IMR-90 (cell line): ENCODE measurements at regions not wholly inside any gene's neighbourhood (a gene's known extent, or its start where the extent isn't known, plus 50 kb on each side); places are given as distances from the start of the nearest gene placed in this dataset.

Source experiments
- ATAC-seq: fragments of 200-7000 bp; cut with Tn5 transposase; 2 replicates; pipeline ENCODE4 v1.9.1; 2020; ENCODE audit warnings: low read depth, mild to moderate bottlenecking, moderate library complexity
- BruUV-seq: library from RNA; stranded (reverse); fragments of 400-500 nt; replicated peaks from 2 replicates; lab custom pipeline; 2021; lab: Mats Ljungman, UMichigan
- CTCF ChIA-PET: fragments of 300-600 bp; formaldehyde crosslinking; extraction: SDS; loops from one replicate; lab custom pipeline; 2021; ENCODE audit warnings: antibody characterized with exemption; lab: Yijun Ruan, JAX
- POLR2A ChIA-PET: fragments of 300-600 bp; sonication (Branson Sonifier 250); formaldehyde crosslinking; loops from one replicate; lab custom pipeline; 2022; ENCODE audit warnings: antibody characterized with exemption; ENCODE audit not compliant: unreplicated experiment; lab: Charles Lee
- DNase-seq: peaks from one replicate; pipeline ENCODE4 v3.0.0; 2013
- H2AFZ ChIP-seq: replicated peaks from 2 replicates; pipeline ENCODE3; 2013; ENCODE audit warnings: low read length, mild to moderate bottlenecking; ENCODE audit not compliant: poor library complexity
- H2AK5ac ChIP-seq: 2 replicates; pipeline ENCODE4 v1.6.1; 2013; ENCODE audit warnings: low read depth, low read length, inconsistent platforms
- H2AK9ac ChIP-seq: replicated peaks from 2 replicates; pipeline ENCODE3; 2013; ENCODE audit warnings: mild to moderate bottlenecking, low read depth, low read length, moderate library complexity; ENCODE audit not compliant: poor library complexity
- H2BK120ac ChIP-seq: 2 replicates; pipeline ENCODE4 v1.6.1; 2013; ENCODE audit warnings: low read depth, low read length, inconsistent platforms
- H2BK15ac ChIP-seq: 3 replicates; pipeline ENCODE4 v1.6.1; 2013; ENCODE audit warnings: low read depth, low read length, inconsistent platforms
- H2BK20ac ChIP-seq: 2 replicates; pipeline ENCODE4 v1.6.1; 2013; ENCODE audit warnings: low read depth, mild to moderate bottlenecking, inconsistent platforms, low read length, moderate library complexity
- H2BK5ac ChIP-seq: 2 replicates; pipeline ENCODE4 v1.6.1; 2013; ENCODE audit warnings: mild to moderate bottlenecking, low read depth, low read length, inconsistent platforms; ENCODE audit not compliant: poor library complexity, severe bottlenecking
- H3K14ac ChIP-seq: replicated peaks from 2 replicates; pipeline ENCODE4 v1.6.1; 2013; ENCODE audit warnings: low read depth, low read length, inconsistent platforms
- H3K18ac ChIP-seq: 2 replicates; pipeline ENCODE4 v1.6.1; 2013; ENCODE audit warnings: low read depth, low read length, control low read depth
- H3K23ac ChIP-seq: 2 replicates; pipeline ENCODE4 v1.6.1; 2013; ENCODE audit warnings: low read depth, low read length, inconsistent platforms
- H3K27ac ChIP-seq: 2 replicates; pipeline ENCODE4 v1.5.1; 2013; ENCODE audit warnings: mild to moderate bottlenecking, control low read depth, low read length; ENCODE audit not compliant: insufficient read depth
- H3K27me3 ChIP-seq: 2 replicates; pipeline ENCODE4 v1.6.1; 2013; ENCODE audit warnings: low read length; ENCODE audit not compliant: control insufficient read depth, insufficient read depth
- H3K36me3 ChIP-seq: 2 replicates; pipeline ENCODE4 v1.6.1; 2013; ENCODE audit warnings: low read length, mixed read lengths; ENCODE audit not compliant: control insufficient read depth, insufficient read depth
- H3K4ac ChIP-seq: 2 replicates; pipeline ENCODE4 v1.6.1; 2013; ENCODE audit warnings: low read depth, low read length, inconsistent platforms
- H3K4me1 ChIP-seq: 2 replicates; pipeline ENCODE4 v1.6.1; 2013; ENCODE audit warnings: low read length, mixed read lengths; ENCODE audit not compliant: control insufficient read depth, insufficient read depth
- H3K4me2 ChIP-seq: 2 replicates; pipeline ENCODE4 v1.6.1; 2013; ENCODE audit warnings: low read depth, mild to moderate bottlenecking, control low read depth, low read length, moderate library complexity
- H3K4me3 ChIP-seq: 2 replicates; pipeline ENCODE4 v1.5.1; 2013; ENCODE audit warnings: low read depth, mild to moderate bottlenecking, control low read depth, low read length, moderate library complexity; ENCODE audit not compliant: insufficient read depth
- H3K56ac ChIP-seq: 2 replicates; pipeline ENCODE4 v1.6.1; 2013; ENCODE audit warnings: low read length, inconsistent platforms; ENCODE audit not compliant: insufficient read depth; ENCODE audit errors: extremely low read depth
- H3K79me1 ChIP-seq, 2 experiments: 2 replicates each; pipeline ENCODE4 v1.6.1; 2013; ENCODE audit warnings: low read length in 2 of 2, inconsistent platforms in 1 of 2, low read depth in 1 of 2
- H3K9ac ChIP-seq: 2 replicates; pipeline ENCODE4 v1.6.1; 2013; ENCODE audit warnings: low read depth, low read length, control low read depth
- H3K9me1 ChIP-seq: 2 replicates; pipeline ENCODE4 v1.6.1; 2013; ENCODE audit warnings: low read length, inconsistent platforms; ENCODE audit not compliant: insufficient read depth
- H3K9me3 ChIP-seq: 2 replicates; pipeline ENCODE4 v1.6.1; 2013; ENCODE audit warnings: low read length; ENCODE audit not compliant: control insufficient read depth, insufficient read depth
- H4K20me1 ChIP-seq: 2 replicates; pipeline ENCODE4 v1.6.1; 2013; ENCODE audit warnings: low read length, inconsistent platforms; ENCODE audit not compliant: insufficient read depth
- H4K5ac ChIP-seq: 2 replicates; pipeline ENCODE4 v1.6.1; 2013; ENCODE audit warnings: mild to moderate bottlenecking, low read depth, low read length, control low read depth
- H4K8ac ChIP-seq, 2 experiments: 2 replicates each; pipeline ENCODE4 v1.6.1; 2013; ENCODE audit warnings: low read depth in 2 of 2, low read length in 2 of 2, control low read depth in 1 of 2, inconsistent platforms in 1 of 2
- H4K91ac ChIP-seq: 2 replicates; pipeline ENCODE4 v1.6.1; 2013; ENCODE audit warnings: low read depth, low read length, inconsistent platforms; ENCODE audit not compliant: insufficient read depth
- FOS ChIP-seq: fragments of 150-350 bp; IDR thresholded peaks from 2 replicates; pipeline ENCODE4 v1.6.1; 2016; ENCODE audit warnings: low read depth, low read length
- WGBS, 2 experiments: methylation state at CpG; one replicate each; pipeline versions ENCODE4 v1.1.5 to v1.1.7; 2013; ENCODE audit warnings: missing lambda C conversion rate in 2 of 2; ENCODE audit not compliant: insufficient read length in 1 of 2; ENCODE audit errors: extremely low coverage in 2 of 2; 5-methylcytosine and 5-hydroxymethylcytosine counted together
- dilution Hi-C: fragments of 300-500 bp; cut with HindIII; formaldehyde crosslinking; loops from one replicate; pipeline ENCODE4 v1.14.3; 2018; ENCODE audit warnings: low sequenced_read_pairs; ENCODE audit not compliant: unreplicated experiment
- in situ Hi-C: fragments of 300-500 bp; cut with MboI; formaldehyde crosslinking; loops from 3 replicates; pipeline ENCODE4 v1.14.3; 2019; ENCODE audit warnings: low sequenced_read_pairs, inconsistent platforms, mixed read lengths
- intact Hi-C: fragments of 100-400 bp; cut with micrococcal nuclease; formaldehyde crosslinking; loops from 2 replicates; pipeline ENCODE4 v1.10.0; 2022

- Histone ChIP-seq H3K23ac (no peak overlapping the region), H3K4ac (no peak overlapping the region), H2BK20ac (no peak overlapping the region), H3K9me1 (no peaks in the 10 kb centered on the region), H2BK5ac (no peak overlapping the region), H4K5ac (no peak overlapping the region), H3K56ac (no peak overlapping the region), H2AK9ac (no peak overlapping the region), H3K9ac (no peak overlapping the region), H3K9me3 (no peaks in the 10 kb centered on the region), H3K4me1 (no peaks in the 10 kb centered on the region), H3K27ac (no peak overlapping the region), H4K20me1 (no peaks in the 10 kb centered on the region), H3K36me3 (no peaks in the 10 kb centered on the region), H4K8ac (no peak overlapping the region), H3K4me3 (no peak overlapping the region), H4K91ac (no peak overlapping the region), H3K79me1 (no peaks in the 10 kb centered on the region), H3K27me3 (no peaks in the 10 kb centered on the region), H3K4me2 (no peak overlapping the region), H2BK15ac (no peak overlapping the region), H2AK5ac (no peak overlapping the region), H2BK120ac (no peak overlapping the region), H3K18ac (no peak overlapping the region), H3K14ac (no peak overlapping the region), H2AFZ (no peak overlapping the region)
- no TSS peak for BruUV-seq
- intact Hi-C loops, result no loop called here
- ChIA-PET CTCF (no interaction called here), POLR2A (no interaction called here)
- dilution Hi-C loops, result no loop called here
- no CpG with 5 or more reads among the region's 2 CpGs for WGBS, 2 experiments
- in situ Hi-C loops, result no loop called here
- ATAC-seq (no peak), DNase-seq (no peak)
- TF ChIP-seq FOS, result no peak
Observed at GRCh38 chr11:41836431-41836830, 377.0 kb upstream of the LRRC4C start.
